HepG2 (cell line): ENCODE measurements at regions not wholly inside any gene's neighbourhood (a gene's known extent, or its start where the extent isn't known, plus 50 kb on each side); places are given as distances from the start of the nearest gene placed in this dataset.

Source experiments
- ATAC-seq: fragments of 200-7000 bp; cut with Tn5 transposase; 3 replicates; pipeline ENCODE4 v1.9.1; 2020; ENCODE audit warnings: mild to moderate bottlenecking, moderate library complexity
- BruUV-seq: library from RNA; stranded (reverse); fragments of 400-500 nt; replicated peaks from 2 replicates; lab custom pipeline; 2021; lab: Mats Ljungman, UMichigan
- CTCF ChIA-PET: fragments of 300-600 bp; formaldehyde crosslinking; extraction: SDS; loops from one replicate; lab custom pipeline; 2021; ENCODE audit warnings: low total read pairs, inconsistent platforms, low intra/inter-chr PET ratio; lab: Yijun Ruan, JAX
- POLR2A ChIA-PET: fragments of 350-600 bp; sonication (Branson Sonifier 250); formaldehyde crosslinking; loops from one replicate; lab custom pipeline; 2020; ENCODE audit warnings: antibody characterized with exemption, inconsistent platforms; lab: Yijun Ruan, JAX
- DNase-seq: peaks from one replicate; pipeline ENCODE4 v3.0.0-alpha.2; 2015; ENCODE audit warnings: low spot score
- FAIRE-seq: peaks from 3 replicates; lab custom pipeline; 2011; peaks lifted over from hg19 to GRCh38; lab: Jason Lieb, UNC
- H2AFZ ChIP-seq: one replicate; pipeline ENCODE4 v1.6.1; 2011; ENCODE audit warnings: low read length, inconsistent platforms
- H3K27ac ChIP-seq: fragments of 300-600 bp; 3 replicates; pipeline ENCODE4 v1.8.0; 2011; ENCODE audit warnings: mixed run types, mild to moderate bottlenecking, mixed read lengths, low read length, inconsistent platforms; ENCODE audit not compliant: insufficient read depth; ENCODE audit errors: extremely low read length
- H3K27me3 ChIP-seq, 2 experiments: fragments of 200-600 bp in 1 of 2; 2 replicates in 1 of 2; 3 replicates in 1 of 2; pipeline versions ENCODE4 v1.6.0 to v1.8.0; 2011; ENCODE audit warnings: low read length in 2 of 2, mild to moderate bottlenecking in 2 of 2, moderate library complexity in 2 of 2, inconsistent platforms in 1 of 2; ENCODE audit not compliant: insufficient read depth in 2 of 2, control insufficient read depth in 1 of 2
- H3K36me3 ChIP-seq, 2 experiments: fragments of 200-600 bp in 1 of 2; replicated peaks in 1 of 2; 2 replicates in 1 of 2; 3 replicates in 1 of 2; pipeline versions ENCODE4 v1.5.1 to v1.8.0; 2011; ENCODE audit warnings: low read length in 2 of 2, inconsistent platforms in 1 of 2; ENCODE audit not compliant: insufficient read depth in 2 of 2, control insufficient read depth in 1 of 2
- H3K4me1 ChIP-seq: 2 replicates; pipeline ENCODE4 v1.5.1; 2012; ENCODE audit warnings: low read length, inconsistent platforms; ENCODE audit not compliant: insufficient read depth
- H3K4me2 ChIP-seq: 2 replicates; pipeline ENCODE4 v1.6.0; 2011; ENCODE audit warnings: low read depth, low read length, inconsistent platforms
- H3K4me3 ChIP-seq, 3 experiments: fragments of 200-600 bp in 1 of 3; sonication (generic), shearing (Covaris generic) in 1 of 3; replicated peaks in 1 of 3; 2 replicates each; pipeline ENCODE4 v1.5.1; 2011 to 2016; ENCODE audit warnings: low read length in 3 of 3, inconsistent platforms in 2 of 3, low read depth in 2 of 3, mild to moderate bottlenecking in 2 of 3, control low read depth in 1 of 3, mixed read lengths in 1 of 3; ENCODE audit not compliant: insufficient read depth in 1 of 3
- H3K79me2 ChIP-seq: one replicate; pipeline ENCODE4 v1.6.1; 2011; ENCODE audit warnings: low read length, inconsistent platforms; ENCODE audit not compliant: insufficient read depth
- H3K9ac ChIP-seq: 2 replicates; pipeline ENCODE4 v1.6.0; 2011; ENCODE audit warnings: mild to moderate bottlenecking, low read depth, low read length, inconsistent platforms; ENCODE audit not compliant: insufficient read depth
- H3K9me3 ChIP-seq: 2 replicates; pipeline ENCODE4 v1.5.1; 2012; ENCODE audit warnings: mild to moderate bottlenecking, low read length
- H4K20me1 ChIP-seq: 2 replicates; pipeline ENCODE4 v1.6.0; 2011; ENCODE audit warnings: inconsistent platforms, mild to moderate bottlenecking, low read length, moderate library complexity; ENCODE audit not compliant: insufficient read depth
- FIP1L1 ChIP-seq: fragments of 200-400 bp; formaldehyde crosslinking; IDR thresholded peaks from 2 replicates; pipeline ENCODE4 v1.6.1; 2018; ENCODE audit warnings: low read depth, mild to moderate bottlenecking, low read length, moderate library complexity, borderline replicate concordance; ENCODE audit not compliant: insufficient read depth
- FOXO1 ChIP-seq: sonication (generic); formaldehyde crosslinking; IDR thresholded peaks from 2 replicates; pipeline ENCODE4 v1.4.0; 2020; ENCODE audit warnings: missing genetic modification reagents
- HMG20A ChIP-seq: IDR thresholded peaks from 2 replicates; pipeline ENCODE4 v1.6.1; 2016; ENCODE audit warnings: borderline replicate concordance
- KLF15 ChIP-seq: sonication (generic); formaldehyde crosslinking; IDR thresholded peaks from 2 replicates; pipeline ENCODE4 v1.8.1; 2023; ENCODE audit warnings: borderline replicate concordance, mild to moderate bottlenecking, inconsistent platforms, missing genetic modification reagents, mixed read lengths
- POLR2A ChIP-seq, 2 experiments: IDR thresholded peaks; 2 replicates each; pipeline ENCODE4 v1.6.1; 2011; ENCODE audit warnings: low read depth in 2 of 2, low read length in 2 of 2, mild to moderate bottlenecking in 1 of 2, moderate library complexity in 1 of 2; ENCODE audit not compliant: insufficient read depth in 1 of 2
- TARDBP ChIP-seq: sonication (generic); formaldehyde crosslinking; IDR thresholded peaks from 2 replicates; pipeline ENCODE4 v1.8.0; 2022; ENCODE audit warnings: mild to moderate bottlenecking, missing genetic modification reagents
- WIZ ChIP-seq: sonication (generic); formaldehyde crosslinking; IDR thresholded peaks from 2 replicates; pipeline ENCODE4 v1.5.1; 2020; ENCODE audit warnings: mild to moderate bottlenecking, missing genetic modification reagents
- ZNF530 ChIP-seq: sonication (generic); formaldehyde crosslinking; IDR thresholded peaks from 2 replicates; pipeline ENCODE4 v1.5.0; 2020; ENCODE audit warnings: low read depth, mild to moderate bottlenecking, missing genetic modification reagents
- ZNF816 ChIP-seq: sonication (generic); formaldehyde crosslinking; IDR thresholded peaks from 2 replicates; pipeline ENCODE4 v1.8.0; 2022; ENCODE audit warnings: missing genetic modification reagents, mild to moderate bottlenecking, borderline replicate concordance
- WGBS: methylation state at CpG from one replicate; pipeline ENCODE4 v1.1.6; 2017; ENCODE audit warnings: low lambda C conversion rate; 5-methylcytosine and 5-hydroxymethylcytosine counted together
- in situ Hi-C: cut with HindIII; loops from 2 replicates; pipeline ENCODE4 v1.10.0; 2017; ENCODE audit warnings: low pct_unique_long_range_greater_than_20kb; ENCODE audit not compliant: extremely low pct_ligation_motif_present
- intact Hi-C: fragments of 100-400 bp; cut with micrococcal nuclease; formaldehyde crosslinking; loops from one replicate; pipeline ENCODE4 v1.10.0; 2022; ENCODE audit not compliant: unreplicated experiment
- TF ChIP-seq, protein P1 (sequence below): sonication (generic); IDR thresholded peaks from 2 replicates; pipeline ENCODE4 v1.6.1; 2016; ENCODE audit warnings: low read depth, borderline replicate concordance
- TF ChIP-seq, protein P2 (sequence below): sonication (generic); formaldehyde crosslinking; IDR thresholded peaks from 2 replicates; pipeline ENCODE4 v1.5.0; 2020; ENCODE audit warnings: missing genetic modification reagents
- TF ChIP-seq, protein P3 (sequence below): sonication (generic); formaldehyde crosslinking; IDR thresholded peaks from 2 replicates; pipeline ENCODE4 v1.5.0; 2020; ENCODE audit warnings: missing genetic modification reagents
- TF ChIP-seq, protein P4 (sequence below): IDR thresholded peaks from 2 replicates; pipeline ENCODE4 v1.6.1; 2012; ENCODE audit warnings: inconsistent platforms
- TF ChIP-seq, protein P5 (sequence below): sonication (generic); formaldehyde crosslinking; IDR thresholded peaks from 2 replicates; pipeline ENCODE4 v1.8.1; 2023; ENCODE audit warnings: mild to moderate bottlenecking, inconsistent platforms, moderate library complexity, missing genetic modification reagents, borderline replicate concordance
- TF ChIP-seq, protein P6 (sequence below): IDR thresholded peaks from 2 replicates; pipeline ENCODE4 v1.6.1; 2016; ENCODE audit warnings: missing compliant biosample characterization, missing genetic modification reagents, borderline replicate concordance

DNA sequence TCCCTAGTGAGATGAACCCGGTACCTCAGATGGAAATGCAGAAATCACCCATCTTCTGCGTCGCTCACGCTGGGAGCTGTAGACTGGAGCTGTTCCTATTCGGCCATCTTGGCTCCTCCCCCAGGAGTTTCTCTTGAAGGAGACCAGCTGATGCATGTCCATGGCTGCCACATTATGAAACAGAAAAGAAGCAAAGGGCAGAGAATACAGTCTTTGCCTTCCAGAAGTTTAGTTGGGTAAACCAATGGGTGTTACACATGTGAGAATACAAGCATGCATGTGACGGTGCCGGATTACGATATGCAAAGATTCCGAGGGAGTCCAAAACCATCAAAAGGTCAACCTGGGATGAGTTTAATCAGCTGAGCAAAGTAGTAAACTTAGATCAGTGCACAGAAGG is 151.6 kb downstream of the SEM1 start:
- Histone ChIP-seq H3K4me3 (no peak overlapping the region), H3K27me3 (no peaks in the 10 kb centered on the region), H4K20me1 (no peaks in the 10 kb centered on the region), H2AFZ (no peak overlapping the region), H3K79me2 (no peaks in the 10 kb centered on the region), H3K9ac (no peak overlapping the region), H3K4me1 (no peaks in the 10 kb centered on the region), H3K4me2 (no peak overlapping the region), H3K27ac (no peak overlapping the region), H3K9me3 (no peaks in the 10 kb centered on the region), H3K36me3 (no peaks in the 10 kb centered on the region)
- CTCF ChIA-PET, result no interaction called here
- in situ Hi-C loops (no loop called here), intact Hi-C loops (no loop called here)
- FAIRE-seq (no peak), DNase-seq (no peak), ATAC-seq (no peak)
- BruUV-seq, result no TSS peak
- POLR2A ChIA-PET, result no interaction called here
- WGBS, result 82% methylated on average over 9 of the region's 9 CpGs
- no peak for TF ChIP-seq KLF15 (CRISPR knock-in tag)
- TF ChIP-seq, protein P1, sequence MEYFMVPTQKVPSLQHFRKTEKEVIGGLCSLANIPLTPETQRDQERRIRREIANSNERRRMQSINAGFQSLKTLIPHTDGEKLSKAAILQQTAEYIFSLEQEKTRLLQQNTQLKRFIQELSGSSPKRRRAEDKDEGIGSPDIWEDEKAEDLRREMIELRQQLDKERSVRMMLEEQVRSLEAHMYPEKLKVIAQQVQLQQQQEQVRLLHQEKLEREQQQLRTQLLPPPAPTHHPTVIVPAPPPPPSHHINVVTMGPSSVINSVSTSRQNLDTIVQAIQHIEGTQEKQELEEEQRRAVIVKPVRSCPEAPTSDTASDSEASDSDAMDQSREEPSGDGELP, result no peak
- TF ChIP-seq, protein P2, sequence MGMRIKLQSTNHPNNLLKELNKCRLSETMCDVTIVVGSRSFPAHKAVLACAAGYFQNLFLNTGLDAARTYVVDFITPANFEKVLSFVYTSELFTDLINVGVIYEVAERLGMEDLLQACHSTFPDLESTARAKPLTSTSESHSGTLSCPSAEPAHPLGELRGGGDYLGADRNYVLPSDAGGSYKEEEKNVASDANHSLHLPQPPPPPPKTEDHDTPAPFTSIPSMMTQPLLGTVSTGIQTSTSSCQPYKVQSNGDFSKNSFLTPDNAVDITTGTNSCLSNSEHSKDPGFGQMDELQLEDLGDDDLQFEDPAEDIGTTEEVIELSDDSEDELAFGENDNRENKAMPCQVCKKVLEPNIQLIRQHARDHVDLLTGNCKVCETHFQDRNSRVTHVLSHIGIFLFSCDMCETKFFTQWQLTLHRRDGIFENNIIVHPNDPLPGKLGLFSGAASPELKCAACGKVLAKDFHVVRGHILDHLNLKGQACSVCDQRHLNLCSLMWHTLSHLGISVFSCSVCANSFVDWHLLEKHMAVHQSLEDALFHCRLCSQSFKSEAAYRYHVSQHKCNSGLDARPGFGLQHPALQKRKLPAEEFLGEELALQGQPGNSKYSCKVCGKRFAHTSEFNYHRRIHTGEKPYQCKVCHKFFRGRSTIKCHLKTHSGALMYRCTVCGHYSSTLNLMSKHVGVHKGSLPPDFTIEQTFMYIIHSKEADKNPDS (CRISPR knock-in tag), result no peak
- TF ChIP-seq FIP1L1, result no peak
- no peak for TF ChIP-seq HMG20A (CRISPR knock-in tag)
- TF ChIP-seq, protein P3, sequence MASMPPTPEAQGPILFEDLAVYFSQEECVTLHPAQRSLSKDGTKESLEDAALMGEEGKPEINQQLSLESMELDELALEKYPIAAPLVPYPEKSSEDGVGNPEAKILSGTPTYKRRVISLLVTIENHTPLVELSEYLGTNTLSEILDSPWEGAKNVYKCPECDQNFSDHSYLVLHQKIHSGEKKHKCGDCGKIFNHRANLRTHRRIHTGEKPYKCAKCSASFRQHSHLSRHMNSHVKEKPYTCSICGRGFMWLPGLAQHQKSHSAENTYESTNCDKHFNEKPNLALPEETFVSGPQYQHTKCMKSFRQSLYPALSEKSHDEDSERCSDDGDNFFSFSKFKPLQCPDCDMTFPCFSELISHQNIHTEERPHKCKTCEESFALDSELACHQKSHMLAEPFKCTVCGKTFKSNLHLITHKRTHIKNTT, result no peak
- TF ChIP-seq, protein P4, sequence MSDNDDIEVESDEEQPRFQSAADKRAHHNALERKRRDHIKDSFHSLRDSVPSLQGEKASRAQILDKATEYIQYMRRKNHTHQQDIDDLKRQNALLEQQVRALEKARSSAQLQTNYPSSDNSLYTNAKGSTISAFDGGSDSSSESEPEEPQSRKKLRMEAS, result no peak
- TF ChIP-seq ZNF816 (CRISPR knock-in tag), result no peak
- no peak for TF ChIP-seq POLR2A (IDR thresholded peaks at IDR 0.05; ENCODE audit: insufficient read depth in 1 of 2, low read depth in 2 of 2, low read length in 2 of 2)
- TF ChIP-seq, protein P5, sequence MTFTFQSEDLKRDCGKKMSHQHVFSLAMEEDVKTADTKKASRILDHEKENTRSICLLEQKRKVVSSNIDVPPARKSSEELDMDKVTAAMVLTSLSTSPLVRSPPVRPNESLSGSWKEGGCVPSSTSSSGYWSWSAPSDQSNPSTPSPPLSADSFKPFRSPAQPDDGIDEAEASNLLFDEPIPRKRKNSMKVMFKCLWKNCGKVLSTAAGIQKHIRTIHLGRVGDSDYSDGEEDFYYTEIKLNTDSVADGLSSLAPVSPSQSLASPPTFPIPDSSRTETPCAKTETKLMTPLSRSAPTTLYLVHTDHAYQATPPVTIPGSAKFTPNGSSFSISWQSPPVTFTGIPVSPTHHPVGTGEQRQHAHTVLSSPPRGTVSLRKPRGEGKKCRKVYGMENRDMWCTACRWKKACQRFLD (CRISPR knock-in tag), result no peak
- TF ChIP-seq, protein P6, sequence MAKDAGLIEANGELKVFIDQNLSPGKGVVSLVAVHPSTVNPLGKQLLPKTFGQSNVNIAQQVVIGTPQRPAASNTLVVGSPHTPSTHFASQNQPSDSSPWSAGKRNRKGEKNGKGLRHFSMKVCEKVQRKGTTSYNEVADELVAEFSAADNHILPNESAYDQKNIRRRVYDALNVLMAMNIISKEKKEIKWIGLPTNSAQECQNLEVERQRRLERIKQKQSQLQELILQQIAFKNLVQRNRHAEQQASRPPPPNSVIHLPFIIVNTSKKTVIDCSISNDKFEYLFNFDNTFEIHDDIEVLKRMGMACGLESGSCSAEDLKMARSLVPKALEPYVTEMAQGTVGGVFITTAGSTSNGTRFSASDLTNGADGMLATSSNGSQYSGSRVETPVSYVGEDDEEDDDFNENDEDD (CRISPR knock-in tag), result no peak
- no peak for TF ChIP-seq TARDBP (CRISPR knock-in tag)
- TF ChIP-seq WIZ (CRISPR knock-in tag), result no peak
- no peak for TF ChIP-seq FOXO1
- no peak for TF ChIP-seq ZNF530 (CRISPR knock-in tag)
